Esophagus muscularis mucosa (tissue), 4 donors: ENCODE measurements at regions not wholly inside any gene's neighbourhood (a gene's known extent, or its start where the extent isn't known, plus 50 kb on each side); places are given as distances from the start of the nearest gene placed in this dataset.

Experiments
- CTCF ChIP-seq, 3 experiments: fragments of 200-600 bp in 2 of 3; fragments of 450-650 bp in 1 of 3; sonication (generic) in 2 of 3; IDR thresholded peaks; one replicate each; pipeline ENCODE4 v1.5.1; 2017 to 2019; ENCODE audit warnings: antibody characterized with exemption in 3 of 3, mild to moderate bottlenecking in 2 of 3, moderate library complexity in 1 of 3
- EP300 ChIP-seq: sonication (generic); formaldehyde crosslinking; IDR thresholded peaks from one replicate; pipeline ENCODE4 v1.6.1; 2017; ENCODE audit warnings: antibody characterized with exemption
- POLR2A ChIP-seq: fragments of 450-650 bp; IDR thresholded peaks from one replicate; pipeline ENCODE4 v1.6.1; 2017; ENCODE audit warnings: antibody characterized with exemption, moderate library complexity, mild to moderate bottlenecking, low read depth
- POLR2AphosphoS5 ChIP-seq, 2 donors: sonication (generic); formaldehyde crosslinking; IDR thresholded peaks; one replicate each; pipeline ENCODE4 v1.6.1; 2017; ENCODE audit warnings: antibody characterized with exemption in 2 of 2

GRCh38 chr4:10240691-10241090 lies 124.1 kb upstream of the WDR1 start:
- TF ChIP-seq CTCF (IDR thresholded peaks at IDR 0.05) (no peak), POLR2AphosphoS5 (IDR thresholded peaks at IDR 0.05) (no peak), POLR2A (no peak), EP300 (no peak)
